SU-DHL-6 (cell line): ENCODE measurements at regions not wholly inside any gene's neighbourhood (a gene's known extent, or its start where the extent isn't known, plus 50 kb on each side); places are given as distances from the start of the nearest gene placed in this dataset.
"Not testable (repeated sequence)": the region's sequence is repeated elsewhere in the genome, so short reads cannot be mapped to it uniquely, and the experiment has no call there.

Experiments used
- H2AFZ ChIP-seq: fragments of 200-600 bp; sonication (generic); 2 replicates; pipeline ENCODE4 v1.6.1; 2014; ENCODE audit warnings: low read depth, mild to moderate bottlenecking, moderate library complexity, mixed read lengths, antibody characterized with exemption, low read length; ENCODE audit not compliant: severe bottlenecking
- H3F3A ChIP-seq: fragments of 200-600 bp; shearing (Covaris generic); 2 replicates; pipeline ENCODE4 v1.6.0; 2016; ENCODE audit warnings: antibody characterized with exemption, mild to moderate bottlenecking; ENCODE audit not compliant: insufficient read depth
- H3K27ac ChIP-seq: fragments of 200-600 bp; sonication (generic); 2 replicates; pipeline ENCODE4 v1.5.1; 2016; ENCODE audit warnings: low read depth, mild to moderate bottlenecking, low read length, moderate library complexity, mixed read lengths
- H3K27me3 ChIP-seq: fragments of 200-600 bp; sonication (generic), shearing (Covaris generic); 2 replicates; pipeline ENCODE4 v1.6.0; 2014; ENCODE audit warnings: mild to moderate bottlenecking, low read length
- H3K36me3 ChIP-seq: fragments of 200-600 bp; sonication (generic); 2 replicates; pipeline ENCODE4 v1.6.1; 2014; ENCODE audit warnings: mild to moderate bottlenecking, low read length, mixed read lengths
- H3K4me2 ChIP-seq: fragments of 300-600, 200-600 bp; shearing (Covaris generic), sonication (generic); 2 replicates; pipeline ENCODE4 v1.6.0; 2014; ENCODE audit warnings: low read length, low read depth, mild to moderate bottlenecking; ENCODE audit not compliant: poor library complexity, severe bottlenecking
- H3K4me3 ChIP-seq: fragments of 200-600 bp; sonication (generic); 2 replicates; pipeline ENCODE4 v1.5.1; 2014; ENCODE audit warnings: antibody characterized with exemption, low read length, mild to moderate bottlenecking, mixed read lengths; ENCODE audit not compliant: insufficient read depth, poor library complexity, severe bottlenecking
- H3K79me2 ChIP-seq: fragments of 200-600 bp; sonication (generic); 2 replicates; pipeline ENCODE4 v1.6.1; 2014; ENCODE audit warnings: mild to moderate bottlenecking, low read length, moderate library complexity; ENCODE audit not compliant: insufficient read depth
- H3K9ac ChIP-seq: fragments of 200-600 bp; sonication (generic); 2 replicates; pipeline ENCODE4 v1.7.0; 2014; ENCODE audit warnings: mild to moderate bottlenecking, low read length
- H3K9me2 ChIP-seq: fragments of 200-600 bp; sonication (generic); replicated peaks from 2 replicates; pipeline ENCODE4 v1.6.1; 2014; ENCODE audit warnings: low read length; ENCODE audit not compliant: insufficient read depth
- H3K9me3 ChIP-seq: fragments of 200-600 bp; sonication (generic); 2 replicates; pipeline ENCODE4 v1.6.1; 2014; ENCODE audit warnings: low read length, mixed read lengths; ENCODE audit not compliant: insufficient read depth
- H4K20me1 ChIP-seq: fragments of 200-600 bp; sonication (generic); 2 replicates; pipeline ENCODE4 v1.6.1; 2014; ENCODE audit warnings: low read depth, mild to moderate bottlenecking, antibody characterized with exemption, low read length, moderate library complexity, mixed read lengths
- CTCF ChIP-seq: fragments of 200-600 bp; sonication (generic); IDR thresholded peaks from one replicate; pipeline ENCODE4 v1.5.1; 2017; ENCODE audit warnings: antibody characterized with exemption, mild to moderate bottlenecking, low read length, moderate library complexity; ENCODE audit not compliant: insufficient read depth, poor library complexity, severe bottlenecking
- EZH2phosphoT487 ChIP-seq: fragments of 200-600 bp; sonication (generic), shearing (Covaris generic); conservative IDR thresholded peaks from 2 replicates; pipeline ENCODE4 v1.6.1; 2018; ENCODE audit warnings: mild to moderate bottlenecking, antibody characterized with exemption, low read length, moderate library complexity, mixed read lengths

DNA sequence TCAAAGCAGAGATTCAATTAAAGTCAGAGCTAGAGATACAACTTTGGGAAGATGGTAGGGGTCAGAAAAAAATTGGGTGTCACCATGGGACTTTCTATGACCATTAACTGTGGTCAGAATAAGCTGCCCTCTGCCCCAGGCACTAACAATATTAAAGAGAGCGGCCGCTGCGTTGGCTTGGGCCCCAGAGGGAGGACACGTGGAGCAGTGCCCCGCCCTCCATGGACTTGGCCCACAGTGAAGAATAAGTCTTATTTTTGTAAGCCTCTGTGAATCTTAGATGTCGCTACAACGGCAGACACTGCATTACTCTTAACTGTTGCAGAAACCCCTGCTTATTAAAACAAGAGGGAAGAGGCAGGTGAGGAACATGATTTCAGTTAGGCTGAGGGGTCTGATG is 172.7 kb downstream of the UQCRFS1 start:
- Histone ChIP-seq H3F3A (no peaks in the 10 kb centered on the region), H3K79me2 (no peaks in the 10 kb centered on the region), H3K27me3 (no peaks in the 10 kb centered on the region), H3K9ac (no peak overlapping the region), H3K9me2 (no peaks in the 10 kb centered on the region), H3K36me3 (no peaks in the 10 kb centered on the region), H3K4me3 (no peak overlapping the region), H3K27ac (no peak overlapping the region), H3K9me3 (no peaks in the 10 kb centered on the region), H4K20me1 (no peaks in the 10 kb centered on the region), H3K4me2 (no peak overlapping the region), H2AFZ (no peak overlapping the region)
- TF ChIP-seq EZH2phosphoT487 (no peak), CTCF (no peak)

DNA sequence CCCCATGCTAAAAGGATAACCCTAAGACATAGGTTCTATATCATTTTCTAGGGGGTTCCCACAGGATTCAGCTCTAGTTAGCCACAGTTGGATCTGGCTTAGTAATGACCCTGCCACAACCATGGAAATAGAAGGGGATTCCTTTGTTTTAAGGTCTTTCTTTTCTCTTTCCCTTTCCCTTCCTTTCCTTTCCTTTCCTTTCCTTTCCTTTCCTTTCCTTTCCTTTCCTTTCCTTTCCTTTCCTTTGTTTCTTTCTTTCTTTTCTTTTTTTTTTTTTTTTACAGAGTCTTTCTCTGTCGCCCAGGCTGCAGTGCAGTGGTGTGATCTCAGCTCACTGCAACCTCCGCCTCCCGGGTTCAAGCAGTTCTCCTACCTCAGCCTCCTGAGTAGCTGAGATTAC is 173.9 kb downstream of the UQCRFS1 start:
- H3K79me2 ChIP-seq, H4K20me1 ChIP-seq, H3K9me3 ChIP-seq, H3K9me2 ChIP-seq, H2AFZ ChIP-seq, H3K9ac ChIP-seq, H3K4me3 ChIP-seq, H3K27me3 ChIP-seq, H3K36me3 ChIP-seq, H3K27ac ChIP-seq, H3K4me2 ChIP-seq, H3F3A ChIP-seq: not testable (repeated sequence)

DNA sequence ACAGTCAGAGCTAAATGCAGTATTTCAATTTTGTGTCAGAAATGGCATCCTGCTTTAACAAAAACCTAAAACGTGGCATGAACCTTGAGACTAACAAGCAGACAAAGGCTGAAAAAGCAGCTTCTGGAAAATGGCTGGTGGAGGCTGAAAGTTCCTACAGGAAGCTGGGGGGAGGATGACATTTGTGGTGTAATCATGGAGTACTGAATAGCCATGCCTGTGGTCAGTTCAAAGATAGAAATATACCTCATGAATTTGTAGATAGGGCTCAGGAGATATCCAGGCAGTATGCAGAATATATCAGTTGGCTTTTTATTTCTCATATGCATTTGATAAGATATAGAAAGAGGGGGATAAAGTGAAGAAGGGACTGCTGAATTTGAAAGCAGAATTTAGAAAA is 181.7 kb downstream of the UQCRFS1 start:
- H2AFZ ChIP-seq = no peak overlapping the region
- no peaks in the 10 kb centered on the region for H3K36me3 ChIP-seq
- no peak overlapping the region for H3K4me3 ChIP-seq
- H3K9me2 ChIP-seq = no peaks in the 10 kb centered on the region
- H3K9ac ChIP-seq = no peak overlapping the region
- no peak overlapping the region for H3K27ac ChIP-seq
- TF ChIP-seq CTCF (no peak), EZH2phosphoT487 (no peak)
- H4K20me1 ChIP-seq = no peaks in the 10 kb centered on the region
- H3K27me3 ChIP-seq = no peaks in the 10 kb centered on the region
- no peak overlapping the region for H3K4me2 ChIP-seq
- H3F3A ChIP-seq = no peaks in the 10 kb centered on the region
- no peaks in the 10 kb centered on the region for H3K9me3 ChIP-seq
- H3K79me2 ChIP-seq = no peaks in the 10 kb centered on the region

GRCh38 chr19:29029268-29029958 is 183.5 kb downstream of the UQCRFS1 start:
- H3K4me3 ChIP-seq = no peak overlapping the region
- no peaks in the 10 kb centered on the region for H4K20me1 ChIP-seq
- no peaks in the 10 kb centered on the region for H3K27me3 ChIP-seq
- H3K79me2 ChIP-seq = no peaks in the 10 kb centered on the region
- no peaks in the 10 kb centered on the region for H3K9me2 ChIP-seq
- H3F3A ChIP-seq = no peaks in the 10 kb centered on the region
- TF ChIP-seq EZH2phosphoT487 (no peak), CTCF (no peak)
- H3K9me3 ChIP-seq = no peaks in the 10 kb centered on the region
- no peak overlapping the region for H3K9ac ChIP-seq
- no peak overlapping the region for H3K4me2 ChIP-seq
- no peak overlapping the region for H2AFZ ChIP-seq
- H3K36me3 ChIP-seq = no peaks in the 10 kb centered on the region
- no peak overlapping the region for H3K27ac ChIP-seq
